Caco-2 (cell line): ENCODE measurements at regions not wholly inside any gene's neighbourhood (a gene's known extent, or its start where the extent isn't known, plus 50 kb on each side); places are given as distances from the start of the nearest gene placed in this dataset.

Experiments
- BruUV-seq: library from RNA; stranded (reverse); fragments of 400-500 nt; replicated peaks from 2 replicates; lab custom pipeline; 2021; lab: Mats Ljungman, UMichigan
- CTCF ChIA-PET: fragments of 300-600 bp; sonication (Branson Sonifier 250); formaldehyde crosslinking; loops from one replicate; lab custom pipeline; 2022; ENCODE audit warnings: antibody characterized with exemption; lab: Charles Lee
- POLR2A ChIA-PET: fragments of 300-600 bp; sonication (Branson Sonifier 250); formaldehyde crosslinking; loops from one replicate; lab custom pipeline; 2022; ENCODE audit warnings: antibody characterized with exemption; lab: Charles Lee
- DNase-seq, 2 experiments: peaks; one replicate each; pipeline versions ENCODE4 v3.0.0 to v3.0.0-alpha.2; 2020 to 2022
- H3K27me3 ChIP-seq: replicated peaks from 2 replicates; pipeline ENCODE4 v1.6.0; 2011; ENCODE audit warnings: low read length; ENCODE audit not compliant: control insufficient read depth, insufficient read depth
- H3K36me3 ChIP-seq: 2 replicates; pipeline ENCODE4 v1.5.1; 2011; ENCODE audit warnings: low read length; ENCODE audit not compliant: control insufficient read depth, insufficient read depth
- H3K4me1 ChIP-seq: fragments of 250-450 bp; sonication (Bioruptor Pico); 2 replicates; pipeline ENCODE4 v1.5.1; 2020; ENCODE audit warnings: mild to moderate bottlenecking
- H3K4me3 ChIP-seq: 2 replicates; pipeline ENCODE4 v1.5.1; 2011; ENCODE audit warnings: low read depth, mild to moderate bottlenecking, control low read depth, low read length
- H3K9me3 ChIP-seq: fragments of 250-450 bp; sonication (Bioruptor Pico); 2 replicates; pipeline ENCODE4 v1.5.1; 2020; ENCODE audit warnings: mild to moderate bottlenecking, moderate library complexity
- H3K27ac Mint-ChIP-seq: one replicate; pipeline ENCODE4 v1.8.0; 2022; ENCODE audit warnings: mixed read lengths; ENCODE audit not compliant: unreplicated experiment
- H3K27me3 Mint-ChIP-seq: one replicate; pipeline ENCODE4 v1.8.0; 2022; ENCODE audit warnings: mixed read lengths; ENCODE audit not compliant: insufficient read depth, unreplicated experiment
- H3K36me3 Mint-ChIP-seq: one replicate; pipeline ENCODE4 v1.8.0; 2022; ENCODE audit warnings: mild to moderate bottlenecking, mixed read lengths; ENCODE audit not compliant: insufficient read depth, unreplicated experiment
- H3K4me1 Mint-ChIP-seq: one replicate; pipeline ENCODE4 v1.8.0; 2022; ENCODE audit warnings: low read depth, mixed read lengths; ENCODE audit not compliant: unreplicated experiment
- H3K4me3 Mint-ChIP-seq: one replicate; pipeline ENCODE4 v1.8.0; 2022; ENCODE audit warnings: mild to moderate bottlenecking, moderate library complexity, mixed read lengths; ENCODE audit not compliant: unreplicated experiment
- H3K9me3 Mint-ChIP-seq: one replicate; pipeline ENCODE4 v1.8.0; 2022; ENCODE audit warnings: mixed read lengths; ENCODE audit not compliant: unreplicated experiment
- intact Hi-C: fragments of 100-400 bp; cut with micrococcal nuclease; formaldehyde crosslinking; loops from one replicate; pipeline ENCODE4 v1.10.0; 2022; ENCODE audit not compliant: unreplicated experiment
- TF ChIP-seq, protein P1 (sequence below), 2 experiments: fragments of 200-600 bp in 1 of 2; IDR thresholded peaks; 1 replicate in 1 of 2; 2 replicates in 1 of 2; pipeline versions ENCODE4 v1.5.1 to v1.8.0; 2011 to 2022; ENCODE audit warnings: antibody characterized with exemption in 1 of 2, control low read depth in 1 of 2, inconsistent platforms in 1 of 2, low read depth in 1 of 2, low read length in 1 of 2, mild to moderate bottlenecking in 1 of 2, moderate library complexity in 1 of 2; ENCODE audit not compliant: insufficient read depth in 1 of 2, severe bottlenecking in 1 of 2, unreplicated experiment in 1 of 2

DNA sequence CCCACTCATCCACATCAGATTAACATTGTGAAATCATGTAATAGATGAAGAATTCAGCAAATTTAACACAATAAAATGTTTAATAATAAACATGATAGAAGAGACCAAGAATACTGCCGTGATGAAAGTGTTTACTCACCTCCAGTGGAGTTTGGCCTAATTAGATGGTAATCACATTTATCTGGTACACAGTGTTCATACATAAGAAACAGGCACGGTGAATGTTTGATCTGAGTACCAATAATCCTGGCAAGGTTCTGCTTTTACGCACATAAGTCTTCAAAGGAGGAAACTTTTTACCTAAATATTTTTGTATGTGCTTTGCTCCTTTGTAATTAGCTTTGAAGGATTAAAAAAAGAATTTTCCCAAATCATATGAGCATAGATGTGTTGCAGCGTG lies 122.5 kb downstream of the IRS1 start:
- H3K4me3 Mint-ChIP-seq, result no peak overlapping the region
- no peaks in the 10 kb centered on the region for H3K4me1 Mint-ChIP-seq
- no peak for DNase-seq
- H3K9me3 ChIP-seq, result no peaks in the 10 kb centered on the region
- intact Hi-C loops, result no loop called here
- no peak overlapping the region for H3K4me3 ChIP-seq
- no peak overlapping the region for H3K27ac Mint-ChIP-seq
- peaks cover 15% of the 10 kb centered on the region for H3K4me1 ChIP-seq
- no peaks in the 10 kb centered on the region for H3K27me3 Mint-ChIP-seq
- H3K9me3 Mint-ChIP-seq, result no peaks in the 10 kb centered on the region
- no peaks in the 10 kb centered on the region for H3K27me3 ChIP-seq
- CTCF ChIA-PET, result no interaction called here
- no TSS peak for BruUV-seq
- H3K36me3 ChIP-seq, result no peaks in the 10 kb centered on the region
- TF ChIP-seq, protein P1, sequence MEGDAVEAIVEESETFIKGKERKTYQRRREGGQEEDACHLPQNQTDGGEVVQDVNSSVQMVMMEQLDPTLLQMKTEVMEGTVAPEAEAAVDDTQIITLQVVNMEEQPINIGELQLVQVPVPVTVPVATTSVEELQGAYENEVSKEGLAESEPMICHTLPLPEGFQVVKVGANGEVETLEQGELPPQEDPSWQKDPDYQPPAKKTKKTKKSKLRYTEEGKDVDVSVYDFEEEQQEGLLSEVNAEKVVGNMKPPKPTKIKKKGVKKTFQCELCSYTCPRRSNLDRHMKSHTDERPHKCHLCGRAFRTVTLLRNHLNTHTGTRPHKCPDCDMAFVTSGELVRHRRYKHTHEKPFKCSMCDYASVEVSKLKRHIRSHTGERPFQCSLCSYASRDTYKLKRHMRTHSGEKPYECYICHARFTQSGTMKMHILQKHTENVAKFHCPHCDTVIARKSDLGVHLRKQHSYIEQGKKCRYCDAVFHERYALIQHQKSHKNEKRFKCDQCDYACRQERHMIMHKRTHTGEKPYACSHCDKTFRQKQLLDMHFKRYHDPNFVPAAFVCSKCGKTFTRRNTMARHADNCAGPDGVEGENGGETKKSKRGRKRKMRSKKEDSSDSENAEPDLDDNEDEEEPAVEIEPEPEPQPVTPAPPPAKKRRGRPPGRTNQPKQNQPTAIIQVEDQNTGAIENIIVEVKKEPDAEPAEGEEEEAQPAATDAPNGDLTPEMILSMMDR (IDR thresholded peaks at IDR 0.05; ENCODE audit: insufficient read depth in 1 of 2, low read depth in 1 of 2, low read length in 1 of 2, severe bottlenecking in 1 of 2, unreplicated experiment in 1 of 2), result no peak
- POLR2A ChIA-PET, result no interaction called here
- H3K36me3 Mint-ChIP-seq, result no peaks in the 10 kb centered on the region

- no peaks in the 10 kb centered on the region for H3K36me3 Mint-ChIP-seq
- BruUV-seq, result no TSS peak
- no peak overlapping the region for H3K4me3 Mint-ChIP-seq
- Histone ChIP-seq H3K9me3 (no peaks in the 10 kb centered on the region), H3K4me3 (no peak overlapping the region), H3K36me3 (no peaks in the 10 kb centered on the region), H3K4me1 (peaks cover 15% of the 10 kb centered on the region), H3K27me3 (no peaks in the 10 kb centered on the region)
- no peaks in the 10 kb centered on the region for H3K4me1 Mint-ChIP-seq
- H3K9me3 Mint-ChIP-seq, result no peaks in the 10 kb centered on the region
- POLR2A ChIA-PET, result no interaction called here
- TF ChIP-seq, protein P1 (IDR thresholded peaks at IDR 0.05; ENCODE audit: insufficient read depth in 1 of 2, low read depth in 1 of 2, low read length in 1 of 2, severe bottlenecking in 1 of 2, unreplicated experiment in 1 of 2), result no peak
- H3K27ac Mint-ChIP-seq, result no peak overlapping the region
- intact Hi-C loops, result no loop called here
- H3K27me3 Mint-ChIP-seq, result no peaks in the 10 kb centered on the region
- no peak for DNase-seq
- CTCF ChIA-PET, result no interaction called here
Observed at GRCh38 chr2:226676618-226677017, 123.0 kb downstream of the IRS1 start.

DNA sequence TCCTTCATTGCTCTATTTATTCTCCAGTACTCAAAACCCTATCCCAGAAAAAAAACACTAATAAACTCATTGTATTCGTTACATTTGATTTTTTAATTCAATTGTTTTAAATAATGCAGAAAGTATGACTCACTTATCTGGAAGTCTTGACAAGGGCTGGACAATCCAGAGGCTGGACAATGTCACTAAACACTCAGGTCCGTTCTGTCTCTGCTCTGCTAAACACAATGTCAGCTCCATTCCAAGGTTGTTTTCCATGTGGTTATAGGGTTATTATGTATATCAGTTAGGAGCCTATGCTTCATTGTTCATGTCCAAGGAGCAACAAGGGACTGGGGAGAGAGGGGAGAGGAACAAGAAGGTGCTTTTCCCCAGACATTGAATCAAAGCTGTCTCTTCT lies 125.5 kb downstream of the IRS1 start:
- Mint-ChIP-seq H3K4me1 (no peaks in the 10 kb centered on the region), H3K27ac (no peak overlapping the region), H3K9me3 (no peaks in the 10 kb centered on the region), H3K4me3 (no peak overlapping the region), H3K27me3 (no peaks in the 10 kb centered on the region), H3K36me3 (no peaks in the 10 kb centered on the region)
- no peaks in the 10 kb centered on the region for H3K27me3 ChIP-seq
- no peaks in the 10 kb centered on the region for H3K4me1 ChIP-seq
- H3K36me3 ChIP-seq, result no peaks in the 10 kb centered on the region
- ChIA-PET POLR2A (no interaction called here), CTCF (no interaction called here)
- intact Hi-C loops, result no loop called here
- H3K4me3 ChIP-seq, result no peak overlapping the region
- no TSS peak for BruUV-seq
- no peaks in the 10 kb centered on the region for H3K9me3 ChIP-seq
- TF ChIP-seq, protein P1 (IDR thresholded peaks at IDR 0.05; ENCODE audit: insufficient read depth in 1 of 2, low read depth in 1 of 2, low read length in 1 of 2, severe bottlenecking in 1 of 2, unreplicated experiment in 1 of 2), result no peak
- DNase-seq, result no peak
